HG02678 (cell line): ENCODE measurements at regions not wholly inside any gene's neighbourhood (a gene's known extent, or its start where the extent isn't known, plus 50 kb on each side); places are given as distances from the start of the nearest gene placed in this dataset.
"Not testable (repeated sequence)": the region's sequence is repeated elsewhere in the genome, so short reads cannot be mapped to it uniquely, and the experiment has no call there.

ENCODE experiments used
- ATAC-seq: cut with Tn5 transposase; IDR thresholded peaks from one replicate; pipeline ENCODE4 v1.9.1; 2021; ENCODE audit warnings: mild to moderate bottlenecking, moderate library complexity; ENCODE audit not compliant: unreplicated experiment

GRCh38 chr12:131213896-131214442 is 260.3 kb downstream of the ADGRD1 start:
- ATAC-seq = no peak

- ATAC-seq = not testable (repeated sequence)
Observed at GRCh38 chr12:131214936-131215335, 261.2 kb downstream of the ADGRD1 start.

GRCh38 chr12:131216587-131216986 is 262.9 kb downstream of the ADGRD1 start:
- ATAC-seq = not testable (repeated sequence)

DNA sequence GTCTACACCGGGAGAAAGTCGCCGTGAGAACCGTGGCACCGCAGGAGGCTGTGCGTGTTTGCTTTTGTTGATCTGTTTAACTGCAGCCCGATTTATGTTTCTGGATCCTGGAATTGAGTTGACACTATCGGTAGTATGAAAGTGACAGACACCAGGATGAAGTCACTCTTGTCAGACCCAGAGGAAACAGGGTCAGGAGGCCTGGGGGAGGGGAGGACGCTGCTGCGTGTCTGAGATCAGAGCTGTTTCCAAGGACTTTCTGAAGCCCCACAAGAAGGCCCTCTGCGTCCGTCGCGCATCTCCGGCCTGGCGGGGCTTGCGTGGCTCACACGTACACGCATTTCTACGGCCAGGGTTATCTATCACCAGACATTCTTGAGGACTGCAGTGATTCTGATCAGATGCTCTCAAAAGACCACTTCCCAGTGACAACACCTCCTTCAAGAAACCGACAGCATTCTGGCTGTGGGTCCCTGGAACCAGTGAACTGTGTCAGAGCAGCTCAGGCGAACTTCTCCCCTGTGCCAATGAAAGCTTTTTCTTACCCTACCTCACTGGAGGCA is 263.4 kb downstream of the ADGRD1 start:
- no peak for ATAC-seq

GRCh38 chr12:131218026-131218922 is 264.6 kb downstream of the ADGRD1 start:
- ATAC-seq = peak; percentile 35

DNA sequence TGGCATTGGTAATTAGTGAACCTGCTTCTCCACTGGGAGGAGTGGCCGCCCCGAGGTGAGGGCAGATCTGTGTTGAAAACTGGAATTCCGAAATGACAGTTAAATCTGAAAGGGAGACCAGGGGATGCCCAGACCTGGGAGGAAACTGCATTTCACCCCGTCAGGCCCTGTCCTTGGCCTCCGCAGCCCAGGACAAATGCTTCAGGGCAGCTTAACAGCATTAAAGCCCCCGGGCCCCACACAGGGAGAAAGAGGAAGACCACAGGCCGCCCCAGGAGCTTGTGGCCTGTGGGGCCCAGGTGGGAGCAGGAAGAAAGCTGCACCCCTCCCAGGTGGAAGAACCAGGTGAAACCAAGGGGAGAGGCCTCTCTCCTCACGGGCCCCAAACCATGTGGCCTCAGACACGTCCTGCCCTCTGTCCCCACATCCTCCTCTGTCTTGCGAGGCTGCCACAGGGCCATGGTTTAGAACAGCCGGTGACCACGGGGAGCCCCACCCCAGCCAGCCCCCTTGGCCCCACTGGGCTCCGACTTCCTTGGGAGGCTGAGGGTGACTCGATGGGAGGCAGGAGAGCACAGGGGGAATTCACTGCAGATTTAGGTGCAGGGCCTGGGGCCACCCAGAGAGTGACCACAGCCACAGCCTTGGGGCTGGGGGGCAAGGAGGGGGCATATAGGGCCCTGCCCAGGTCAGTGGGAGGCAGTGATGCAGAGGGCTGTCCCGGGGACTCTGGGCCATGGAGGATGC is 265.4 kb downstream of the ADGRD1 start:
- ATAC-seq = no peak

- no peak for ATAC-seq
Observed at GRCh38 chr12:131219670-131220330, 266.1 kb downstream of the ADGRD1 start.

DNA sequence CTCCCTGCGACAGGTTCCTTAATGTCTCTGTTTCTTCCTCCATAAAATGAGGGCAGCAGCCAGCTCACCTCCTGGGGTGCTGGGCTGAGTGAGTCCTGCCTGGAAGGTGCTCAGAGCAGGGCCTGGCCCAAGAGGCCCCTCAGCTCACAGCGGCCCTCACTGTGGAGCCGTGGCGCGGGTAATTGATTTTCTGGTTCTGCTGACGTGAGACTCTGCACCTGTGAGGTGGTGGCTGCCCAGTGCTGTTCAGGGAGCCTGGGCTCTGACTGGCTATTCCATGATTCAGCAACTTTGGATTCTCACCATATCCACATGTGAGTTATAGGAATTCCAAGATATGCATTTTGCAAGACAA is 266.6 kb downstream of the ADGRD1 start:
- no peak for ATAC-seq

DNA sequence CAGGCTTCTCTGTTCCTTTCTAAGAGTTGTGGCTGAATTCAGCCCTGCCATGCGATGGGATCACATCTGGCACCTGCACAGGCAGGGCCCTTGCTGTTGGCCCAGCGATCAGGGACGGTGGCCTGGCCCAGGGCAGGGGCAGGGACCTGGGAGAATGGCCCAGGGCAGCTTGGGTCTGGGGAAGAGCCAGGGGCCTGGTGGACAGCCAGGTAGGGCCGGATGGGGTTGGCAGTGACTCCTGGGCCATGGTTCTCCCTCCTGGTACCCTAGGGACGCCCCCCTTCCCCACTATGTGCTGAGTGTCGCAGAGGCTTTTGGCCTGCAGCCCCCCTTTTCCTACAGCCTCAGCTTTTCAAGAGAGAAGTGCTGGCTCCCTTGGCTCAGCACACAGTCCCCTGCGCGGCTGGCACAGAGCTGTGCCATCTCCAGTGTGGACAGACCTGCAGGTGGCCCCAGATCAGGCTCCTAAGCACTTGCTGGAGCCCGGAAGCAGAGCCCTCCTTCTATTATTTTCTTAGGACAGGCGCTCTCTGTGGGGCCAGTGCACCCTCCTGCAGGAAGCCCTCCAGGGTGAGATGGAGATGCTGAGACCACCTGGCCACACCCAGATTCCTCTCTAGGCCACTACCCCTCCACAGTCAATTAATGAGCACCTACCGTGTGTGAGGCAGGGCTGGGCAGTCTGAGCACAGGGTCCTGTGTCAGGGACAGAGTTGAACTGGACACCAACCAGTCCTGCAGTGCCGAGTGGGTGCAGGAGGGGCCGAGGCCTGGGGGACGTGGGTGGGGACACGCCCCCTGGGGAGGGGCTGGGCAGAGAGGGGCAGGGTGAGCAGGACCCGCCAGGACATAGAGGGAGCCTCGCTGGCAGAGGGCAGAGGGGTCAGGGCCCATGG is 267.6 kb downstream of the ADGRD1 start:
- no peak for ATAC-seq

GRCh38 chr12:131221957-131222328 is 268.2 kb downstream of the ADGRD1 start:
- no peak for ATAC-seq

DNA sequence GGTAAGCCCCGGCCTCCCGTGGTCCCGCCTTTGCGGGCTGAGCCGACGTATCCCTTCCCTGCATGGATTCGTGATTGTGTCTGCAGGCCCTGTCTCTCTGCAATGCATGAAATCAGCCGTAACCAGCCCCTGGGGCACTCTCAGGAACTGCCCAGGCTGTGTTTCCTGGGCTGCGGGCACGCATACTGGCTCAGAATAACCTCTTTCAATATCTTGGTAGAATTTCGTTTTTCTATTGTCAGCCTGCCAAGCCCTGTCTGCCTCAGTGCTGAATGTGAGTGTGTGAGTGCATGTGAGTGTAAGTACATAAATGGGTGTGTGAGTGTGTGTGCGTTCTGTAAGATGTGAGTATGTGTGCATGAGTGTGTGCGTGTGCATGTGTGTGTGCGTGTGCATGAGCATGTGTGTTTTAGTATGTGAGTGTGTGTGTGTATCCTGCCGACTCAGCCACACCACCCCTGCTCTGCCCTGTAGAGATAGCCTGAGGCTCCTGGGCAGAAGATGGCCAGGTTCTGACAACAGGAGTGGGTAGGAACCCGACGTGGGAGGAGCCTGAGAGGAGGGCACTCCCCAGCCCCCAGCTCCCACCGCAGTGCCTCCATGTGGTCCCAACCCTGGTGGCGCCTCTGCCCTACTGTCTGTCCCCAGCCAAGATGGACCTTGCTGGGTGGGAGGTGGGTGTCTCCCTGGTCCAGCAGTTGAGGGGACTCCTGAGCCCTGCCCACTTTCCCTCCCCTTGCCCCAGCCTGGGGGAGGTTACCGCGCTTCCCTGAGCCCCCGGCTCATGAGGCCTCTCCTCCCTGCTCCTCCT is 268.8 kb downstream of the ADGRD1 start:
- peak; percentile 61 for ATAC-seq

DNA sequence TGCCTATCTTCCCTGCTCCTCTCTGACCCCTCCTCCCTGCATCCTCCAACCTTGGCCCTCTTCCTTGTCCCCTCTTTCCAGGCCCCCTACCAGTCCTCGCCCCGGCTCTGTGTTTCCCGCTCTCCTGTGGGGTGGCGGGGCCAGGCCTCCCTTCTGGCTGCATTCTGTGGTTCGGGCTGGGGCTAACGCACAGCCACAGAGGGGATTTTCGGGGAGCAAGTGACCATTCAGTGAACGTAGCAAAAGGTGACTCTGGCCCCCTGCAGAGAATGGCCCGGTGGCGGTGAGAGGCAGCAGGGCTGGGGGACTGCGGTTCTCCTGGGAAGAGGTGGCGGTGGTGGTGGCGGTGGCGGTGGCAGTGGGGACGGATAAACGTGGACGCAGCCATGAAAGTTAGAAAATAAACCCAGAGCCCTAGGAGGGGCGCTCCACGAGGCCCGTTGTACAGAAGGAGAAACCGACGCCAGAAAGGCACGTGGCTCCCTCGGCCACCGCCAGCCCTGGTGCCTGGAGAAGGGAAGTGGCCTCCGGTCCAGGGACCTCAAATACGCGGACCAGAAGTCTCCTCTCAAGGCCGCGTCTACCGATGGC is 269.6 kb downstream of the ADGRD1 start:
- no peak for ATAC-seq

DNA sequence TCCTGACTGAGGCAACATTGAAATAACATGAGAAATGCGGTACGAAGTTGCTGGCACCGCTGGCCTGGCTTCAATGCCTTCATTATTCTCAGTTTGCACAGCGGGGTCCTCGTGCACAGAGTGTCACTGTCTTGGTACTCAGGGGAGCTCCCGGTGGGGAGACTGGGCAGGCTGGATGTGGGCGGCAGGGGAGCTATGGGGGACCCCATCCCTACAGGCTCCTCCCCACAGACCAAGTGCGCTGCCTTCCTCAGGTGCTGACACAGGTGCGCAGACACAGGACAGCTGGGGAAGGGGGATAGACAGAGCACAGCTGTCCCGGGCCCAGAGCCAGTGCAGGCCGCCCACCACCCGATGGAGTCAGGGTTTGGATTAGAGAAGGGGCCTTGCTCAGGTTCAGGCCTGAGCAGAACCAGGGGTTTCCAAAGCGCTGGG is 270.1 kb downstream of the ADGRD1 start:
- ATAC-seq = no peak

GRCh38 chr12:131224226-131225065 is 270.7 kb downstream of the ADGRD1 start:
- not testable (repeated sequence) for ATAC-seq

- ATAC-seq = not testable (repeated sequence)
Observed at GRCh38 chr12:131225066-131225380, 271.3 kb downstream of the ADGRD1 start.

GRCh38 chr12:131226345-131227265 is 272.9 kb downstream of the ADGRD1 start:
- no peak for ATAC-seq

GRCh38 chr12:131227641-131228040 is 273.9 kb downstream of the ADGRD1 start:
- ATAC-seq = not testable (repeated sequence)
